ENCODE measurements at regions not wholly inside any gene's neighbourhood (a gene's known extent, or its start where the extent isn't known, plus 50 kb on each side); places are given as distances from the start of the nearest gene placed in this dataset.

GRCh38 chr2:16173893-16174692 is 233.7 kb downstream of the MYCN start:
- DNase-seq: no peak
- Histone ChIP-seq H3K4me1 (no peaks in the 10 kb centered on the region), H3K36me3 (no peaks in the 10 kb centered on the region), H3K27ac (no peak overlapping the region), H3K4me3 (no peak overlapping the region), H3K27me3 (replicated peaks in 1 of 7) (no peaks in the 10 kb centered on the region), H3K9me3 (peaks cover 0 to 1% (median 0%) of the 10 kb centered on the region in 8 donors)
- intact Hi-C loops (cut with DNase I; ENCODE audit: low total_unique reads): no loop called here
- TF ChIP-seq POLR2AphosphoS5 (IDR thresholded peaks at IDR 0.05) (no peak), POLR2A (IDR thresholded peaks at IDR 0.05) (no peak)
- TF ChIP-seq, protein P1, sequence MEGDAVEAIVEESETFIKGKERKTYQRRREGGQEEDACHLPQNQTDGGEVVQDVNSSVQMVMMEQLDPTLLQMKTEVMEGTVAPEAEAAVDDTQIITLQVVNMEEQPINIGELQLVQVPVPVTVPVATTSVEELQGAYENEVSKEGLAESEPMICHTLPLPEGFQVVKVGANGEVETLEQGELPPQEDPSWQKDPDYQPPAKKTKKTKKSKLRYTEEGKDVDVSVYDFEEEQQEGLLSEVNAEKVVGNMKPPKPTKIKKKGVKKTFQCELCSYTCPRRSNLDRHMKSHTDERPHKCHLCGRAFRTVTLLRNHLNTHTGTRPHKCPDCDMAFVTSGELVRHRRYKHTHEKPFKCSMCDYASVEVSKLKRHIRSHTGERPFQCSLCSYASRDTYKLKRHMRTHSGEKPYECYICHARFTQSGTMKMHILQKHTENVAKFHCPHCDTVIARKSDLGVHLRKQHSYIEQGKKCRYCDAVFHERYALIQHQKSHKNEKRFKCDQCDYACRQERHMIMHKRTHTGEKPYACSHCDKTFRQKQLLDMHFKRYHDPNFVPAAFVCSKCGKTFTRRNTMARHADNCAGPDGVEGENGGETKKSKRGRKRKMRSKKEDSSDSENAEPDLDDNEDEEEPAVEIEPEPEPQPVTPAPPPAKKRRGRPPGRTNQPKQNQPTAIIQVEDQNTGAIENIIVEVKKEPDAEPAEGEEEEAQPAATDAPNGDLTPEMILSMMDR (IDR thresholded peaks at IDR 0.05 in 8 of 11, conservative IDR thresholded peaks at IDR 0.05 in 3 of 11): no peak
- WGBS, 5 donors: 76 to 87% (median 83%) methylated on average over 3 of the region's 3 CpGs

DNA sequence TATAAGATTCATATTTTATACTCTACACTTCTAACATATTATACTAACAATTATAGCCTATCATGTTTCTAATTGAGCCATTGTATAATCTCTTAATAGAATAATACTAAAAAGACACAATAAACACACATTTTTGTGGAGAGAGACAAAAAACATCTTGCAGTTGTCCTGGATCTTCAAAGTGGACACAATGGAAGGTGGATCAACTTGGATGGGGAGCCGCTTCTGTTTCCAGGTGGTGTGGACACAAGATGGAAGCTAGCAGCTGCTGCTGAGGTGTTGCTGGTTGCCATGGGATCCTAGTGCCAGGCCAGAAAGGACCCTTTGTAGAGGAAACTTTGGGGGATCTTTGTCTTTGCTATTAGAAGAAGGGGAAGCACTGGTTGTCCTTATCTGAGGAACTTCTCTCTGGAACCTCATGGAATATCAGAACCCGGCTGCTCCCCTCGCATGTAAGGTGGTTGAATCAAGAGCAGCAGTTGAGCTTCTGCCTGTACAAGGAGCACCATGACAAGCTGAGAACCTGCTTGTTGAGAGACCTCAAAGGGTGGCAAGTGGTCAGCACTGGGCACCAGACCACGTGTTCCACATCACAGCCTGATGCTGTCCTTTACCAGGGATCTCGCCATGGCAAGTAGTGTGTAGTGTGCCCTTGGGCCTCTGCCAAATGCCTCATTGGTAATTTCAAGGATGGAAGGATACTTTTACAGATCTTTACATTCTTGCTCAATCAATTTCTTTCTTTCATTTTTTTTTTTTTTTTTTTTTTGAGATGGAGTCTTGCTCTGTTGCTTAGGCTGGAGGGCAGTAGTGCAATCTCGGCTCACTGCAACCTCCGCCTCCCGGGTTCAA is 232.2 kb downstream of the MYCN start:
- WGBS, 5 donors: 86 to 95% (median 94%) methylated on average over 8 of the region's 8 CpGs
- TF ChIP-seq POLR2AphosphoS5 (IDR thresholded peaks at IDR 0.05): no peak
- TF ChIP-seq, protein P1 (IDR thresholded peaks at IDR 0.05 in 8 of 11, conservative IDR thresholded peaks at IDR 0.05 in 3 of 11): no peak
- TF ChIP-seq POLR2A (IDR thresholded peaks at IDR 0.05): no peak
- Histone ChIP-seq H3K27ac (no peak overlapping the region), H3K36me3 (no peaks in the 10 kb centered on the region), H3K4me3 (no peak overlapping the region), H3K27me3 (replicated peaks in 1 of 7) (no peaks in the 10 kb centered on the region), H3K4me1 (no peaks in the 10 kb centered on the region), H3K9me3 (peaks cover 0 to 3% (median 0%) of the 10 kb centered on the region in 8 donors)
- no peak for DNase-seq
- intact Hi-C loops (cut with DNase I; ENCODE audit: low total_unique reads): no loop called here

GRCh38 chr2:16171425-16171920 is 231.1 kb downstream of the MYCN start:
- no peak for TF ChIP-seq POLR2AphosphoS5 (IDR thresholded peaks at IDR 0.05)
- TF ChIP-seq, protein P1 (IDR thresholded peaks at IDR 0.05 in 8 of 11, conservative IDR thresholded peaks at IDR 0.05 in 3 of 11): no peak
- no peak for TF ChIP-seq POLR2A (IDR thresholded peaks at IDR 0.05)
- no peak for DNase-seq
- intact Hi-C loops (cut with DNase I; ENCODE audit: low total_unique reads): no loop called here
- Histone ChIP-seq H3K4me3 (no peak overlapping the region), H3K36me3 (no peaks in the 10 kb centered on the region), H3K9me3 (peaks cover 0 to 3% (median 0%) of the 10 kb centered on the region in 8 donors), H3K4me1 (no peaks in the 10 kb centered on the region), H3K27ac (no peak overlapping the region), H3K27me3 (replicated peaks in 1 of 7) (no peaks in the 10 kb centered on the region)
- 83 to 91% (median 85%) methylated on average over 3 of the region's 3 CpGs for WGBS, 5 donors
